Glutamatergic neuron (in vitro differentiated cells): ENCODE measurements at regions not wholly inside any gene's neighbourhood (a gene's known extent, or its start where the extent isn't known, plus 50 kb on each side); places are given as distances from the start of the nearest gene placed in this dataset.

Experiments
- DNase-seq: peaks from one replicate; pipeline ENCODE4 v3.0.0; 2022
- H3K27ac Mint-ChIP-seq: one replicate; pipeline ENCODE4 v1.8.0; 2020; ENCODE audit warnings: mild to moderate bottlenecking, mixed read lengths, inconsistent platforms; ENCODE audit not compliant: unreplicated experiment
- H3K27me3 Mint-ChIP-seq: one replicate; pipeline ENCODE4 v1.8.0; 2020; ENCODE audit warnings: mild to moderate bottlenecking, moderate library complexity, mixed read lengths, inconsistent platforms; ENCODE audit not compliant: unreplicated experiment
- H3K36me3 Mint-ChIP-seq: one replicate; pipeline ENCODE4 v1.8.0; 2020; ENCODE audit warnings: mild to moderate bottlenecking, mixed read lengths, inconsistent platforms; ENCODE audit not compliant: unreplicated experiment
- H3K4me1 Mint-ChIP-seq: one replicate; pipeline ENCODE4 v1.8.0; 2020; ENCODE audit warnings: mild to moderate bottlenecking, low read depth, mixed read lengths, inconsistent platforms; ENCODE audit not compliant: unreplicated experiment
- H3K4me3 Mint-ChIP-seq: one replicate; pipeline ENCODE4 v1.8.0; 2020; ENCODE audit warnings: mild to moderate bottlenecking, mixed read lengths, inconsistent platforms; ENCODE audit not compliant: unreplicated experiment
- H3K9me3 Mint-ChIP-seq: one replicate; pipeline ENCODE4 v1.8.0; 2020; ENCODE audit warnings: mild to moderate bottlenecking, moderate library complexity, mixed read lengths, inconsistent platforms; ENCODE audit not compliant: unreplicated experiment
- TF ChIP-seq, protein P1 (sequence below): fragments of 200-600 bp; sonication (generic); IDR thresholded peaks from one replicate; pipeline ENCODE4 v1.5.0; 2021; ENCODE audit not compliant: partially characterized antibody, unreplicated experiment

DNA sequence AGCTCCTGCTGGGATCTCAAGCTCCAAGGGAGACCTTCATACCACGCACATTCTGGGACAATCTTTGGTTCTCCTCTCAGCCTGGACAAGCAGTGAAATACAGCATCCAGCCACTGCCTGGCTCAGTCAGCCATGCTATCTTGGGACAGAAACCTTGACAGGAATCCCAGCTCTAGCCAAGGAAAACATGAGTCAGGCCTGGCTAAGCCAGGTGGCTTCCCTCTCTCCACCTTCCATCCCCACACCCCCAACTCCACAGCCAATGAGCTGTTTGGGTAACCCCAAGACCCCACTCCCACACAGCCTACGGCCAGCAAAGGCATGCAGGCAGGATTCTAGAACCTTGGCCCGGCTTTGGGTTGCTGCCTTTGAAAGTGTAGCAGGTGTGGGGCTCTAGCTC, 64.9 kb downstream of the MCFD2 start:
- Mint-ChIP-seq H3K27ac (no peak overlapping the region), H3K9me3 (peaks cover 3% of the 10 kb centered on the region), H3K36me3 (no peaks in the 10 kb centered on the region), H3K27me3 (peaks cover 8% of the 10 kb centered on the region), H3K4me3 (no peak overlapping the region), H3K4me1 (peaks cover 2% of the 10 kb centered on the region)
- no peak for DNase-seq
- TF ChIP-seq, protein P1, sequence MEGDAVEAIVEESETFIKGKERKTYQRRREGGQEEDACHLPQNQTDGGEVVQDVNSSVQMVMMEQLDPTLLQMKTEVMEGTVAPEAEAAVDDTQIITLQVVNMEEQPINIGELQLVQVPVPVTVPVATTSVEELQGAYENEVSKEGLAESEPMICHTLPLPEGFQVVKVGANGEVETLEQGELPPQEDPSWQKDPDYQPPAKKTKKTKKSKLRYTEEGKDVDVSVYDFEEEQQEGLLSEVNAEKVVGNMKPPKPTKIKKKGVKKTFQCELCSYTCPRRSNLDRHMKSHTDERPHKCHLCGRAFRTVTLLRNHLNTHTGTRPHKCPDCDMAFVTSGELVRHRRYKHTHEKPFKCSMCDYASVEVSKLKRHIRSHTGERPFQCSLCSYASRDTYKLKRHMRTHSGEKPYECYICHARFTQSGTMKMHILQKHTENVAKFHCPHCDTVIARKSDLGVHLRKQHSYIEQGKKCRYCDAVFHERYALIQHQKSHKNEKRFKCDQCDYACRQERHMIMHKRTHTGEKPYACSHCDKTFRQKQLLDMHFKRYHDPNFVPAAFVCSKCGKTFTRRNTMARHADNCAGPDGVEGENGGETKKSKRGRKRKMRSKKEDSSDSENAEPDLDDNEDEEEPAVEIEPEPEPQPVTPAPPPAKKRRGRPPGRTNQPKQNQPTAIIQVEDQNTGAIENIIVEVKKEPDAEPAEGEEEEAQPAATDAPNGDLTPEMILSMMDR, result no peak

DNA sequence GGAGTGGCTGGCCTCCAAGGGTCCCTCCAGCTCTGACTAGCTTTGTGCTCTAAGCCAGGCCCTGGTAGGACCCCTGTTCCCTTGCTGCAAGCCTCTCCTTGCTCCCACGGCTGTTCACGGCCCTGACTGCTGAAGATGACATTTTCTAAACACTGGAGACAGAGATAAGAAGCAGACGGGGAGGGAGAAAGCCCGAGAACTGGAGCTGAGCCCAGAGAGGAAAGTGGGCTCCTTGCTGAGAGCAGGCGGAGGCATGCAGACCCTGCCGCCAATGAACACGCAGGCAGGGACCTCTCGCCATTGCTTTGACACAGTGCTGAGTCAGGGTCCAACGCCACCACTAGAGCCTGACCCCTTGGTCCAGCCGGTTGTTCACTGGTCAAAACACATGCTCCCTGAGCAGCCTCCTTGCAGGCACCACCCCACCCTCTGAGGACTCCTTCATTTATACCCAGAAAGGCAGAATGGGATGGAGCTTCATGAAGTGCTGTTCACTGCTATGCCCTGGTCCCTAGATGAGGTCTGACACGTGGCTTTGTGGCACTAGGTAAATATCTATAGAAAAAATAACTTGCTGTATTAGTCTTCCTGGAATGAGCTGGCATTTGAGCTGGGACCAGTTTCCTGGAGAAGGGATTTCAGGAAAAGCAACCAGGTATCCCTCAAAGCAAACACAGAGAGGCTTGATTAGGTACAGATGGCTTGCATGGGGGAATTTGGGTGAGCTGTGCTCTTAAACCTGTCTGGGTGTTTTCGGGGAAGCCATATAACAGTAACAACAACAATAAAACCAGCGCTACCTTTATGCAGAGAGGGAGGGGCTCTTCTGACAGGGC, 65.7 kb downstream of the MCFD2 start:
- no peak for DNase-seq
- peaks cover 3% of the 10 kb centered on the region for H3K9me3 Mint-ChIP-seq
- peaks cover 2% of the 10 kb centered on the region for H3K4me1 Mint-ChIP-seq
- no peaks in the 10 kb centered on the region for H3K36me3 Mint-ChIP-seq
- TF ChIP-seq, protein P1, result no peak
- no peak overlapping the region for H3K4me3 Mint-ChIP-seq
- H3K27ac Mint-ChIP-seq, result no peak overlapping the region
- peaks cover 5% of the 10 kb centered on the region for H3K27me3 Mint-ChIP-seq

DNA sequence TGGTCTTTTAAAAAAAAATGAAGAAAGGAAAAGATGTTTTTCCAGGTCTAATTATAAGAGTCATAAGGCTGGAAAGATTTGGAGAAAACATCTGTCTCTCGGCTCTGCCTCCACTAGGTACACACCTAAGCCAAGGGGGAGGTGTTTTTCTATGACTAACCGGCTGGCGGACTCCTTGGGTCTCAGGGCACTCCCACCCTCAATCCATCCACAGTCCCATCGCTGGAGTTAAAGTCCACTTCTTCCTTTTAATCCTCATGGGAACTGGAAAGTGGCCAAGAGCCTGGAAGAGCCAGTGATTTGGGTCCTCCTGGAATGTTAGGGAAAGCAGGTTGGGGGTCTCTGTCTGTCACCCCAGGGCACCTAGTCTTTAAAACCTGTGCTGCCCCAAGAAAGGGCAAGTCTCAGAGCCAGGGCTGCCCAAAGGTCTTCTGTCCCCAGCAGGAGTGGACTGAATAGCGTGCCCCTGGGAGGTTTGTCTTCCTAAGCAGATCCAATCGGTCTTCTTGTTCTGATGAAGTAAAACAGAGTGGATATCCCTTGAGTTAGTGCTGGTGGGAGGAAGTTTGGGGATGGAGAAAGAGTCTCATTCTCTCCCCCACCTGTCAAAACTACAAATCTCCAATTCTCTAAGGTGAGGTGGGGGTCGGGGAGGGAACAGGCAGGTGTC, 66.4 kb downstream of the MCFD2 start:
- DNase-seq, result no peak
- peaks cover 5% of the 10 kb centered on the region for H3K27me3 Mint-ChIP-seq
- peaks cover 2% of the 10 kb centered on the region for H3K4me1 Mint-ChIP-seq
- no peak overlapping the region for H3K27ac Mint-ChIP-seq
- peaks cover 3% of the 10 kb centered on the region for H3K9me3 Mint-ChIP-seq
- H3K4me3 Mint-ChIP-seq, result no peak overlapping the region
- TF ChIP-seq, protein P1, result no peak
- no peaks in the 10 kb centered on the region for H3K36me3 Mint-ChIP-seq

DNA sequence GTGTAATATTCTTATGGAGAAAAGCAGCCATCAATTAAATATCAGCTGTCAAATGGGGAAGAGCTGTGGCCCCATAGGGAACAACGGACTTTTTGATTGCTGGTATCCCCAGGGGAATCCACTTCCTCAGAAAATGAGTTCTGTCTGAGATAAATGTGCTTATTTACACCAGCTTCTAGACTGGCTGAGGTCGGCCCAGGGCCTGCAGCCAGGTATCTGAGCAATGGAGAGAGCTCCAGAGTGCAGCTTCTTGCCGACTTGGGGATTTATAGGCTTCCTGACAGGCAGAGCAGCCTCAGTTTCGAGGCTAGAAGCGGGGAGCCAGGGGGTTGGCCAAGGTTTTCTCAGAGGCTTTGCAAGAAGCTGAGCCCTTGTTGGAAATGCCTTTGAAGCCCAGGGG, 67.2 kb downstream of the MCFD2 start:
- Mint-ChIP-seq H3K4me3 (no peak overlapping the region), H3K27me3 (peaks cover 5% of the 10 kb centered on the region), H3K27ac (no peak overlapping the region), H3K9me3 (peaks cover 3% of the 10 kb centered on the region), H3K36me3 (no peaks in the 10 kb centered on the region), H3K4me1 (peaks cover 2% of the 10 kb centered on the region)
- TF ChIP-seq, protein P1, result no peak
- no peak for DNase-seq

DNA sequence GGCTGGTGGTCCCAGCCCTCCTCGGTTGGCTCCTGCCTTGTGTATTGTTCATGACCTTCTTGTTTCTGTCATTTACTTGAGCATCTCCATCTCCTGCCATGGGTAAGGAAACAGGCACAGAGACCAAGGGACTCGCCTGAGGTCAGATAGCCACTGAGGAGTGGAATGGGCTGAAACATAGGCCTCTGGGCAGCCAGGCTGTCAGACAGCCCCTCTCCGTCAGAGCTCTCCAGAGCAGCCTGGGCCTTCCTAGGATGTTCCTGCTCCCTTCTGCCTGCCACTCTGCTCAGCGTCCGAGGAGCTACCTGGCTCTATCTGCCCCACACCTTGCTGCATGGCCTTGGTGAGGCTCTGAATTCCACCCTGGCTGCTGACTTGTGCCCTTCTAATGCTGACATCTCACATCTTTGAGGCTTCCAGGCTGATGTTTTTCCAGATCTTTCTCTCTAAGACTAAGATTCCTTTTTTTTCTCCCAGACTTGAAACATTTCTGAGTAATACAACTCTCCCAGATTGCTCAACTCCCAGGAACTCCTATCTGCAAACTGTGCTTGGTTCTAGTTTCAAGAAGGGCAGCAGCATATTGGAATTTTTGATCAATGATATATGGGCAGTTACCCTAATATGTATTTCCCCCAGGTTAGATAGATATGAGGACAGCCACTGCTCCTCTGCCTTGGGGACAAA, 67.7 kb downstream of the MCFD2 start:
- no peak for DNase-seq
- Mint-ChIP-seq H3K4me3 (no peak overlapping the region), H3K27ac (no peak overlapping the region), H3K4me1 (peaks cover 2% of the 10 kb centered on the region), H3K36me3 (peaks cover 1% of the 10 kb centered on the region), H3K27me3 (peaks cover 7% of the 10 kb centered on the region), H3K9me3 (peaks cover 3% of the 10 kb centered on the region)
- TF ChIP-seq, protein P1, result no peak
